ENCODE measurements at regions not wholly inside any gene's neighbourhood (a gene's known extent, or its start where the extent isn't known, plus 50 kb on each side); places are given as distances from the start of the nearest gene placed in this dataset.

DNA sequence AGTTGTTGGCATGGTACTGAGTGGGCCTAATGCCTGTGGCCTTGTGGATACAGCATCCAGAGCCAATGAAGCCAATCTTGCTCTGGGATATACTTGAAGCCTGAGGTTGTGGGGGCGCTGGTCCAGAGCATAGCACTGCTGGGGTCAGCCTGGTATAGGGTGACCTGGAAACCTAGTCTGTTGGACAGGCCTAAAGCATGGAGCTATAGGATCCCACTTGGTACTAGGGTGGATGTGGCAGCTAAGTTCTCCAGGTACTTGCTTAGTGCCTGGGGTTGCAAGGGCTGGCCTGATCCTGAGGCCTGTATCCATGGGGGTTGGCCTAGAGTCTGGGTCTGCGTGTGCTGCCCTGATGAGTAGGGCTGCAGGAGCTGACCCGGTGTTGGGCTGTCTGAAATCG lies 1168.2 kb upstream of the C9orf72 start:
- dilution Hi-C loops (cut with MboI; ENCODE audit: extremely low pct_ligation_motif_present, low sequenced_read_pairs), result no loop called here
- no peak for TF ChIP-seq CTCF (optimal IDR thresholded peaks at IDR 0.05 in 1 of 3, IDR thresholded peaks at IDR 0.05 in 1 of 3, conservative IDR thresholded peaks at IDR 0.05 in 1 of 3; ENCODE audit: extremely low read depth in 1 of 3, insufficient read depth in 2 of 3, low read length in 3 of 3)
- no peak for TF ChIP-seq EZH2 (IDR thresholded peaks at IDR 0.05; ENCODE audit: low read length)
- Histone ChIP-seq H3K4me2 (ENCODE audit: control insufficient read depth, extremely low read depth, insufficient read depth, low read depth, low read length) (no peak overlapping the region), H3K79me2 (ENCODE audit: control insufficient read depth, insufficient read depth, low read length) (no peaks in the 10 kb centered on the region), H3K27me3 (ENCODE audit: control insufficient read depth, extremely low read depth, insufficient read depth, low read length) (no peaks in the 10 kb centered on the region), H3K27ac (ENCODE audit: control insufficient read depth, insufficient read depth, low read length) (no peak overlapping the region), H3K4me1 (ENCODE audit: control insufficient read depth, extremely low read depth, insufficient read depth, low read length) (no peaks in the 10 kb centered on the region), H2AFZ (ENCODE audit: control insufficient read depth, low read length) (no peak overlapping the region), H3K36me3 (ENCODE audit: control insufficient read depth in 2 of 2, extremely low read depth in 1 of 2, insufficient read depth in 2 of 2, low read length in 2 of 2) (no peaks in the 10 kb centered on the region), H3K9me1 (ENCODE audit: control insufficient read depth, extremely low read depth, insufficient read depth, low read length) (no peaks in the 10 kb centered on the region), H3K9me3 (ENCODE audit: control insufficient read depth, low read depth, low read length) (no peaks in the 10 kb centered on the region), H4K20me1 (ENCODE audit: control insufficient read depth, extremely low read depth, insufficient read depth, low read length) (no peaks in the 10 kb centered on the region), H3K9ac (ENCODE audit: control insufficient read depth, extremely low read depth, insufficient read depth, low read length) (no peak overlapping the region), H3K4me3 (ENCODE audit: control insufficient read depth in 2 of 3, extremely low read depth in 1 of 3, insufficient read depth in 2 of 3, low read depth in 1 of 3, low read length in 3 of 3) (no peak overlapping the region)
- FAIRE-seq (no peak), DNase-seq (ENCODE audit: low read depth, low spot score) (no peak)

DNA sequence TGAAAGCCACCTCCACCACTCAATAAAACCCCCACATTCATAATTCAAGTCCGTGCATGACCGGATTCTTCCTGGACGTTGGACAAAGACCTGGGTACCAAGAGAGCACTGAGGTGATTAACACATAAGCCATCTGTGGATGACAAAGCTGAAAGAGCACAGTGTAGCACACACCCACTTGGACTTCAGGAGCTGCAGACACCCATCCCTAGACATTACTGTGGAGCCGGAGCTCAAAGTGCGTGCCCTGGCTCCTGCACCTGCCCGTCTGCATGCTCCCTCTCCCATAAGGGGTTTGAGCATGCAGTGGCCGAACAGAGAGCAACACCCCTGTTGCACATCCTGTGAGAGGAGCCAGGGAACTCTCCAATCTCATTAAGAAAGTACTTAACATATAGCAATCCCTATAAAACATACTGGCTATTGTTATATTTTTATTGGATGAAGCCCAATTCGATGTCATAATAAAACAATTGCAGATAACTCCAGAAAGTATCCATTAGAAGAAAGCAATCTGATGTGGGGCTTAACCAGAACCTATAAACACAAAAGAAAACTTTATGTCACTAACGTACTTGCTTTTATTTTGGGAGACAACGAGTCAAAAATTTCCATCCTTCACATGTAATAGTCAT lies 1174.2 kb upstream of the C9orf72 start:
- H3K4me1 ChIP-seq (ENCODE audit: control insufficient read depth, extremely low read depth, insufficient read depth, low read length), result no peaks in the 10 kb centered on the region
- H3K27me3 ChIP-seq (ENCODE audit: control insufficient read depth, extremely low read depth, insufficient read depth, low read length), result no peaks in the 10 kb centered on the region
- TF ChIP-seq CTCF (optimal IDR thresholded peaks at IDR 0.05 in 1 of 3, IDR thresholded peaks at IDR 0.05 in 1 of 3, conservative IDR thresholded peaks at IDR 0.05 in 1 of 3; ENCODE audit: extremely low read depth in 1 of 3, insufficient read depth in 2 of 3, low read length in 3 of 3), result no peak
- TF ChIP-seq EZH2 (IDR thresholded peaks at IDR 0.05; ENCODE audit: low read length), result no peak
- no peaks in the 10 kb centered on the region for H3K79me2 ChIP-seq (ENCODE audit: control insufficient read depth, insufficient read depth, low read length)
- no peaks in the 10 kb centered on the region for H3K36me3 ChIP-seq (ENCODE audit: control insufficient read depth in 2 of 2, extremely low read depth in 1 of 2, insufficient read depth in 2 of 2, low read length in 2 of 2)
- no peaks in the 10 kb centered on the region for H4K20me1 ChIP-seq (ENCODE audit: control insufficient read depth, extremely low read depth, insufficient read depth, low read length)
- no peaks in the 10 kb centered on the region for H3K9me1 ChIP-seq (ENCODE audit: control insufficient read depth, extremely low read depth, insufficient read depth, low read length)
- H3K4me2 ChIP-seq (ENCODE audit: control insufficient read depth, extremely low read depth, insufficient read depth, low read depth, low read length), result no peak overlapping the region
- H3K4me3 ChIP-seq (ENCODE audit: control insufficient read depth in 2 of 3, extremely low read depth in 1 of 3, insufficient read depth in 2 of 3, low read depth in 1 of 3, low read length in 3 of 3), result no peak overlapping the region
- dilution Hi-C loops (cut with MboI; ENCODE audit: extremely low pct_ligation_motif_present, low sequenced_read_pairs), result no loop called here
- H3K27ac ChIP-seq (ENCODE audit: control insufficient read depth, insufficient read depth, low read length), result no peak overlapping the region
- no peak overlapping the region for H2AFZ ChIP-seq (ENCODE audit: control insufficient read depth, low read length)
- H3K9ac ChIP-seq (ENCODE audit: control insufficient read depth, extremely low read depth, insufficient read depth, low read length), result no peak overlapping the region
- no peaks in the 10 kb centered on the region for H3K9me3 ChIP-seq (ENCODE audit: control insufficient read depth, low read depth, low read length)
- FAIRE-seq (no peak), DNase-seq (ENCODE audit: low read depth, low spot score) (no peak)

All from keratinocyte (primary cell).